ENCODE measurements at regions not wholly inside any gene's neighbourhood (a gene's known extent, or its start where the extent isn't known, plus 50 kb on each side); places are given as distances from the start of the nearest gene placed in this dataset.

- TF ChIP-seq, protein P1, sequence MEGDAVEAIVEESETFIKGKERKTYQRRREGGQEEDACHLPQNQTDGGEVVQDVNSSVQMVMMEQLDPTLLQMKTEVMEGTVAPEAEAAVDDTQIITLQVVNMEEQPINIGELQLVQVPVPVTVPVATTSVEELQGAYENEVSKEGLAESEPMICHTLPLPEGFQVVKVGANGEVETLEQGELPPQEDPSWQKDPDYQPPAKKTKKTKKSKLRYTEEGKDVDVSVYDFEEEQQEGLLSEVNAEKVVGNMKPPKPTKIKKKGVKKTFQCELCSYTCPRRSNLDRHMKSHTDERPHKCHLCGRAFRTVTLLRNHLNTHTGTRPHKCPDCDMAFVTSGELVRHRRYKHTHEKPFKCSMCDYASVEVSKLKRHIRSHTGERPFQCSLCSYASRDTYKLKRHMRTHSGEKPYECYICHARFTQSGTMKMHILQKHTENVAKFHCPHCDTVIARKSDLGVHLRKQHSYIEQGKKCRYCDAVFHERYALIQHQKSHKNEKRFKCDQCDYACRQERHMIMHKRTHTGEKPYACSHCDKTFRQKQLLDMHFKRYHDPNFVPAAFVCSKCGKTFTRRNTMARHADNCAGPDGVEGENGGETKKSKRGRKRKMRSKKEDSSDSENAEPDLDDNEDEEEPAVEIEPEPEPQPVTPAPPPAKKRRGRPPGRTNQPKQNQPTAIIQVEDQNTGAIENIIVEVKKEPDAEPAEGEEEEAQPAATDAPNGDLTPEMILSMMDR (IDR thresholded peaks at IDR 0.05), result no peak
- TF ChIP-seq POLR2A (IDR thresholded peaks at IDR 0.05; ENCODE audit: low read depth), result no peak
- no peak for TF ChIP-seq POLR2AphosphoS5 (IDR thresholded peaks at IDR 0.05)
- TF ChIP-seq EP300 (IDR thresholded peaks at IDR 0.05), result no peak
Observed at GRCh38 chr13:70856711-70857110, 748.5 kb upstream of the KLHL1 start.

Measured in esophagus muscularis mucosa (tissue), 4 donors.